KOPT-K1 (cell line): ENCODE measurements at regions not wholly inside any gene's neighbourhood (a gene's known extent, or its start where the extent isn't known, plus 50 kb on each side); places are given as distances from the start of the nearest gene placed in this dataset.

Source experiments
- H3K27ac ChIP-seq: fragments of 200-600 bp; sonication (generic); 2 replicates; pipeline ENCODE4 v1.5.1; 2016; ENCODE audit warnings: antibody characterized with exemption, mild to moderate bottlenecking, low read depth, low read length; ENCODE audit not compliant: poor library complexity, severe bottlenecking
- H3K36me3 ChIP-seq: fragments of 200-600 bp; sonication (generic); 2 replicates; pipeline ENCODE4 v1.5.1; 2017; ENCODE audit warnings: antibody characterized with exemption, mild to moderate bottlenecking, low read length, moderate library complexity; ENCODE audit not compliant: insufficient read depth
- H3K9me3 ChIP-seq: fragments of 200-600 bp; sonication (generic); 2 replicates; pipeline ENCODE4 v1.5.1; 2017; ENCODE audit warnings: antibody characterized with exemption, low read length, mild to moderate bottlenecking; ENCODE audit not compliant: insufficient read depth, poor library complexity, severe bottlenecking

- H3K36me3 ChIP-seq = no peaks in the 10 kb centered on the region
- H3K9me3 ChIP-seq = no peaks in the 10 kb centered on the region
- H3K27ac ChIP-seq = no peak overlapping the region
Observed at GRCh38 chr3:25281041-25281731, 146.9 kb upstream of the RARB start.

GRCh38 chr3:25281732-25282126 is 146.3 kb upstream of the RARB start:
- no peak overlapping the region for H3K27ac ChIP-seq
- H3K9me3 ChIP-seq = no peaks in the 10 kb centered on the region
- H3K36me3 ChIP-seq = no peaks in the 10 kb centered on the region

GRCh38 chr3:25283613-25284012 is 144.4 kb upstream of the RARB start:
- Histone ChIP-seq H3K27ac (no peak overlapping the region), H3K36me3 (no peaks in the 10 kb centered on the region), H3K9me3 (no peaks in the 10 kb centered on the region)

GRCh38 chr3:25284249-25284648 is 143.8 kb upstream of the RARB start:
- Histone ChIP-seq H3K36me3 (no peaks in the 10 kb centered on the region), H3K9me3 (no peaks in the 10 kb centered on the region), H3K27ac (no peak overlapping the region)

DNA sequence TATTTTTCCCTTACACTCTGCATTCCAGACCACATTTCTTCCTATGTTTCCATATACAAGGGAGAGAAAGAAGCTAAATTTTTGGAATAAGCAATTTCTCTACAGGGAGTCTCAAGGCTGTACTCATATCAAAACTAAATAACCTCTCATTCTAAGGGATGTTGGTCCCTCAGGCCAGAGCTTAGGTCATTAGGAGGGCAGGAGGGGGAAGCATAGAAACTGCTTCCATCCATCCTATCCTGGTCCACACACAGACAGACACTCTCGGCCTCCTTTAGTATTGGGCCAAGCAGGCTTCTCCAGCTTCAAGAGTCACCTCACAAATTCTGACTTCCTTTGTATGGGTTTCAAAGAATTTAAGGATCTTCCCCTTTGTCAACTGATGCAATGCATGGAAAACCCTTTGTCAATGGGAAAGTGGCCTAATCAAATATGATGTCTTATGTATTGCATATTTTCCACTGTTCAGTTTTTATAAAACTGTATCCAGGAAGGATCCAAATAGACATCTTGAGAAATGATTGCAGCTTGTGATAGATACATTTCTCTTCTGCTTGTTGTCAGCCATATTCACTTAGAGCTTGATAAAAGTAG is 140.7 kb upstream of the RARB start:
- Histone ChIP-seq H3K36me3 (no peaks in the 10 kb centered on the region), H3K27ac (no peak overlapping the region), H3K9me3 (no peaks in the 10 kb centered on the region)

DNA sequence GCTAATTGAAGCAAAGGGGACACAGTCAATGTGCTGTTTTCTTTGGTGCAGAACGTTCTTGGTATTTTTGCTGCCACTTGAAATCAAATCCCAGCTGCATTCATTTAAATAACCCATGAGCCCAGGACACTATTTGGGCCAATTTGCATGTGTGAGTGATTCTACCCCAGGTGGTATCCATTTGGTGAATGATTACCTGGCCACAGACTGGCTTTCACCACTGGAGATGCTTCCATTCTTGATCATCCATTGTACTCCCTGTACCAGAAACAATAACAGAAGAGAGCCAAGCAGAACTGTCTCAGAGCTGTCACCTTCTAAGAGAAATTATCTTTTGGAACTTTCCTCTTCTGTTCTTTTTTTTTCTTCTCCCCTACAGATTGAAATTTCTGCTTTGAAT is 139.7 kb upstream of the RARB start:
- no peaks in the 10 kb centered on the region for H3K9me3 ChIP-seq
- no peak overlapping the region for H3K27ac ChIP-seq
- H3K36me3 ChIP-seq = no peaks in the 10 kb centered on the region

GRCh38 chr3:25289156-25289555 is 138.9 kb upstream of the RARB start:
- no peak overlapping the region for H3K27ac ChIP-seq
- no peaks in the 10 kb centered on the region for H3K9me3 ChIP-seq
- no peaks in the 10 kb centered on the region for H3K36me3 ChIP-seq

GRCh38 chr3:25289663-25290062 is 138.4 kb upstream of the RARB start:
- H3K36me3 ChIP-seq = no peaks in the 10 kb centered on the region
- no peaks in the 10 kb centered on the region for H3K9me3 ChIP-seq
- no peak overlapping the region for H3K27ac ChIP-seq

DNA sequence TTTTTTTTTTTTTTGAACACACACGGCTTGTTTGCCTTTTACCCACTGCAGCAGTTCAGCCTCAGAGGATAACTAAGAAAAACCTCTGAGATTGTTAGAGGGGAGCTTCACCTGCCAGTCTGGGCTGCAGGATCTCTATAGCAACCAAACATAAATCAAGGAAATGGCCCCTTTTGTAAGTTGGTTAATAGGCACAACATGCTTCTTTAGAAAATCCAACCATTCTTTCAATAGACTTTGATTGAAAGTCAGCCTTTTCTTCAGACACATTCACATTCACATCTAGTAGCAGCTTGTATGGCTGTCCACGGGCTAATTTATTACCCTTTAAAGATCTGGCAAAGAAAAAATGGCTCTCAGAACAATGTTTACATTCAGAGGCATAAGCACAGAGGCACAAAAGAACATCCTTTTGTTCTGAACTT is 136.6 kb upstream of the RARB start:
- Histone ChIP-seq H3K9me3 (no peaks in the 10 kb centered on the region), H3K27ac (no peak overlapping the region), H3K36me3 (no peaks in the 10 kb centered on the region)

- no peaks in the 10 kb centered on the region for H3K36me3 ChIP-seq
- no peaks in the 10 kb centered on the region for H3K9me3 ChIP-seq
- H3K27ac ChIP-seq = no peak overlapping the region
Observed at GRCh38 chr3:25292036-25292435, 136.0 kb upstream of the RARB start.

GRCh38 chr3:25292595-25292994 is 135.5 kb upstream of the RARB start:
- no peaks in the 10 kb centered on the region for H3K36me3 ChIP-seq
- no peaks in the 10 kb centered on the region for H3K9me3 ChIP-seq
- H3K27ac ChIP-seq = no peak overlapping the region

DNA sequence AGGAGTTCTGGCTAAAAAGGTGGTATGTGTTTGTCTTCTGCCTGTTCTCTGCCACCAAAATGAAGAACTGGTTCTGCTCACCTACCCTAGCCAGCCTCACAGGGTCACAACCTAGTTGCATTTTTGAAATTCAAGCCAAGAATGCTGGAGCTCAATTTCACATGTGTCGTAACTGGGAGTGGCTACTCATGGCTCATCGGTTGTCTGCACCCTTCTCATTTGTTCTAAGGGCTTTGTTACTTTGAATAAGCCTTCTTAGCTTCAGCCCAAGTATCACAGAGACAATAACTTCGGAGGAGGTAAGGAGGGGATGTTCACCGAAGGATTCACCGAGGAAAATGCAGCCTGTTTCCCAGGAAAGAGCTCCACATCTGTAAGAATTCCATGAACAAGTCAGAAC is 134.3 kb upstream of the RARB start:
- Histone ChIP-seq H3K9me3 (no peaks in the 10 kb centered on the region), H3K27ac (no peak overlapping the region), H3K36me3 (no peaks in the 10 kb centered on the region)

GRCh38 chr3:25294169-25294805 is 133.8 kb upstream of the RARB start:
- Histone ChIP-seq H3K9me3 (no peaks in the 10 kb centered on the region), H3K27ac (no peak overlapping the region), H3K36me3 (no peaks in the 10 kb centered on the region)

DNA sequence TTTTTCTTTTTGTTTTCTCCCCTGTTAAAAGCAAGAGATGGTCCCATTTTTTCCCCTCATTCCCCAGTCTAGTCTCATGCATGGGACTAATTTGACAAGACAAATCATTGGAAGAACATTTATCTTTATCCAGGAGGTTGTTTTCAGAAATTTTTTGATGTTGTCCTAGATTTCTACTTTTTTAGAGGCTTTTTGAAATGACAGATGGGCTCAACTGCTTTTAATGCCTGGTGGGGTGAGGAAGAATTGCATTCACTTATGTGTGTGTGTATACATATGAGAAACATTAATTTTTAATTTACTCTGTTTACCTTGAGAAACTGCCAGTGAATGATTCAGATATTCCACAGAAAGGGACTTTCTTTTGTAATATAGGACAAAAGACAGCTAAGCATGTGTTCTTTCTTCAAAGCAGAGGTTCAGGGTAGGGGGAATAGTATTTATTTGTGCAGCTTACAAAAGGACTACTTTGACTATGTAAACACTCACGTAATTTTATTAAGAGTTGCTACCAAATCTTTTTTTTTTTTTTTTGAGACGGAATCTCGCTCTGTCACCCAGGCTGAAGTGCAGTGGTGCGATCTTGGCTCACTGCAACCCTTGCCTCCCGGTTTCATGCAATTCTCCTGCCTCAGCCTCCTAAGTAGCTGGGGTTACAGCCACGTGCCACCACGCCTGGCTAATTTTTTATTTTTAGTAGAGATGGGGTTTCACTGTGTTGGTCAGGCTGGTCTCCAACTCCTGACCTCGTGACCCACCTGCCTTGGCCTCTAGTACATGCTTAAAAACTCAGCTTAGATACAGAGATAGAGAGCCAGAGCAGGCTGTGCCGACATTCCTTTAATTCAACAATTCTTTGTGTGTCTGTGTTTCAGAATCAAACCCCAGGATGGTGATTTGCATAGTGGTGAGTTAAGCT is 130.1 kb upstream of the RARB start:
- Histone ChIP-seq H3K9me3 (no peaks in the 10 kb centered on the region), H3K27ac (no peak overlapping the region), H3K36me3 (no peaks in the 10 kb centered on the region)

DNA sequence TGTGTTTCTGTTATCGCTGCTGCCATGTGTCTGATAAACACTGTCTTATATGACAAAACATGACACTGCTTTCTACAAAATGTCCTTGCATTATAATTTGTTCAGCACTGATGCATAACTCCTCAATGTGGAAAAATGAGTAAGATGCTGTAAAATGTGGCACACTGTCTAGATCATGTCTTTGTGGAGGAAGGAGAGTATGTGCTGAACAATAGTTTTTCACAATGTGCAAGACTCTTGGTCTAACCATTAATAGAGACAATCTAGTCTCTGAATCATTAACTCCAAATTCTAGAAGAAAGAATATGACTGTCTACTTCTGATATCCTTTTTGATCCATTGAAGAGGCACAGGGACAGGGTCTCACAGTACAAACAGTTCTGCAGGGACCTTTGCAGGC is 127.9 kb upstream of the RARB start:
- no peak overlapping the region for H3K27ac ChIP-seq
- no peaks in the 10 kb centered on the region for H3K36me3 ChIP-seq

More for the DNA sequence above, 127.9 kb upstream of the RARB start:
- H3K9me3 ChIP-seq = no peaks in the 10 kb centered on the region
